SK-N-SH treated with all-trans-retinoic acid at 6 μM for 48 hours (cell line): ENCODE measurements at regions not wholly inside any gene's neighbourhood (a gene's known extent, or its start where the extent isn't known, plus 50 kb on each side); places are given as distances from the start of the nearest gene placed in this dataset.

ENCODE experiments used
- ATAC-seq: fragments of 200-7000 bp; cut with Tn5 transposase; 3 replicates; pipeline ENCODE4 v1.9.1; 2020; ENCODE audit warnings: mild to moderate bottlenecking, moderate library complexity
- ARNTL ChIP-seq: fragments of 450-650 bp; formaldehyde crosslinking; IDR thresholded peaks from 2 replicates; pipeline ENCODE4 v1.5.0; 2020; ENCODE audit warnings: low read depth, mild to moderate bottlenecking, moderate library complexity, borderline replicate concordance
- BACH2 ChIP-seq: fragments of 250-450 bp; sonication (Bioruptor Pico); IDR thresholded peaks from 2 replicates; pipeline ENCODE4 v1.9.0; 2021; ENCODE audit warnings: mild to moderate bottlenecking, borderline replicate concordance
- CSDC2 ChIP-seq: fragments of 250-450 bp; sonication (Bioruptor Pico); IDR thresholded peaks from 2 replicates; pipeline ENCODE4 v1.5.0; 2020; ENCODE audit warnings: mild to moderate bottlenecking, moderate library complexity
- ESRRG ChIP-seq: fragments of 250-450 bp; sonication (Bioruptor Pico); IDR thresholded peaks from 2 replicates; pipeline ENCODE4 v1.6.1; 2021; ENCODE audit warnings: mild to moderate bottlenecking
- GLIS3 ChIP-seq: fragments of 250-450 bp; sonication (Bioruptor Pico); IDR thresholded peaks from 2 replicates; pipeline ENCODE4 v1.5.0; 2020; ENCODE audit warnings: mild to moderate bottlenecking, moderate library complexity
- ISL1 ChIP-seq: fragments of 250-450 bp; sonication (Bioruptor Pico); IDR thresholded peaks from 2 replicates; pipeline ENCODE4 v2.1.2; 2022; ENCODE audit warnings: mild to moderate bottlenecking, moderate library complexity
- OSR1 ChIP-seq: fragments of 250-450 bp; sonication (Bioruptor Pico); IDR thresholded peaks from 2 replicates; pipeline ENCODE4 v1.8.0; 2022; ENCODE audit warnings: moderate library complexity, mild to moderate bottlenecking, inconsistent platforms
- PPARA ChIP-seq: fragments of 250-450 bp; sonication (Bioruptor Pico); IDR thresholded peaks from 2 replicates; pipeline ENCODE4 v1.5.0; 2020; ENCODE audit warnings: mild to moderate bottlenecking, borderline replicate concordance
- RARB ChIP-seq: fragments of 250-450 bp; sonication (Bioruptor Pico); IDR thresholded peaks from 2 replicates; pipeline ENCODE4 v1.8.0; 2021; ENCODE audit warnings: mild to moderate bottlenecking, moderate library complexity
- SNAI2 ChIP-seq: fragments of 250-450 bp; sonication (Bioruptor Pico); IDR thresholded peaks from 2 replicates; pipeline ENCODE4 v1.5.0; 2020; ENCODE audit warnings: mild to moderate bottlenecking, moderate library complexity
- TCF4 ChIP-seq: fragments of 250-450 bp; sonication (Bioruptor Pico); IDR thresholded peaks from 2 replicates; pipeline ENCODE4 v1.8.0; 2021; ENCODE audit warnings: mild to moderate bottlenecking, moderate library complexity, borderline replicate concordance
- TOX ChIP-seq: fragments of 250-450 bp; sonication (Bioruptor Pico); IDR thresholded peaks from 2 replicates; pipeline ENCODE4 v1.8.0; 2021; ENCODE audit warnings: mild to moderate bottlenecking, moderate library complexity, borderline replicate concordance
- ZC3H10 ChIP-seq: fragments of 250-450 bp; sonication (Bioruptor Pico); IDR thresholded peaks from 2 replicates; pipeline ENCODE4 v1.5.1; 2021; ENCODE audit warnings: mild to moderate bottlenecking, moderate library complexity
- ZFP3 ChIP-seq: fragments of 250-450 bp; sonication (Bioruptor Pico); IDR thresholded peaks from 2 replicates; pipeline ENCODE4 v1.5.0; 2020; ENCODE audit warnings: mild to moderate bottlenecking, moderate library complexity
- ZFP30 ChIP-seq: fragments of 450-650 bp; formaldehyde crosslinking; IDR thresholded peaks from 2 replicates; pipeline ENCODE4 v1.5.0; 2022; ENCODE audit warnings: mild to moderate bottlenecking, moderate library complexity
- ZNF70 ChIP-seq: fragments of 450-650 bp; formaldehyde crosslinking; IDR thresholded peaks from 2 replicates; pipeline ENCODE4 v1.5.0; 2020; ENCODE audit warnings: mild to moderate bottlenecking, moderate library complexity
- ZNF8 ChIP-seq: fragments of 450-650 bp; formaldehyde crosslinking; IDR thresholded peaks from 2 replicates; pipeline ENCODE4 v1.5.0; 2020; ENCODE audit warnings: mild to moderate bottlenecking, moderate library complexity
- TF ChIP-seq, protein P1 (sequence below): fragments of 250-450 bp; sonication (Bioruptor Pico); IDR thresholded peaks from 2 replicates; pipeline ENCODE4 v1.5.1; 2020; ENCODE audit warnings: low read depth, mild to moderate bottlenecking, moderate library complexity
- TF ChIP-seq, protein P2 (sequence below): fragments of 250-450 bp; sonication (Bioruptor Pico); IDR thresholded peaks from 2 replicates; pipeline ENCODE4 v1.8.0; 2020; ENCODE audit warnings: mild to moderate bottlenecking, moderate library complexity, borderline replicate concordance
- TF ChIP-seq, protein P3 (sequence below): fragments of 250-450 bp; sonication (Bioruptor Pico); IDR thresholded peaks from 2 replicates; pipeline ENCODE4 v1.5.0; 2020; ENCODE audit warnings: mild to moderate bottlenecking, moderate library complexity
- TF ChIP-seq, protein P4 (sequence below): fragments of 250-450 bp; sonication (Bioruptor Pico); IDR thresholded peaks from 2 replicates; pipeline ENCODE4 v1.8.0; 2021; ENCODE audit warnings: low read depth, mild to moderate bottlenecking, moderate library complexity, borderline replicate concordance

DNA sequence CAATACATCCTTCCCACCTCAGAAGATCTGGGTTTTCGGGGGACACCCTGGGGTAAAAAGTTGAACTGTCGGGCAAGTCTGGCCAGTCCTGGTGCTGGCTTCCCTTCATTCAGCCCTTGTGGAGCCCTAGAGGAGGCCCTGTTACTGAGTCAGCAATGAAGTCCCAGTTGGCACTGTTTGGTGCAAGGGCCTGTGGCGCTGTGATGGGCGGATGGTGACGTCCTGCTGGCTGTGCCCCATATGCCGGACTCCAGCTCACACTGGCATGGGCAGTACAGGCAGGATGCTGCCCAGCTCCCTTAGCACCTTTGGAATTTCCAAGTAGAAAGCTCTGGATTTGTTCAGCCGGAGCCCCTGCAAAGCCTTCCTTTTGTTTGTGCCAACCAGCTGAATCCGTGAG is 186.2 kb upstream of the PMEPA1 start:
- no peak for ATAC-seq

DNA sequence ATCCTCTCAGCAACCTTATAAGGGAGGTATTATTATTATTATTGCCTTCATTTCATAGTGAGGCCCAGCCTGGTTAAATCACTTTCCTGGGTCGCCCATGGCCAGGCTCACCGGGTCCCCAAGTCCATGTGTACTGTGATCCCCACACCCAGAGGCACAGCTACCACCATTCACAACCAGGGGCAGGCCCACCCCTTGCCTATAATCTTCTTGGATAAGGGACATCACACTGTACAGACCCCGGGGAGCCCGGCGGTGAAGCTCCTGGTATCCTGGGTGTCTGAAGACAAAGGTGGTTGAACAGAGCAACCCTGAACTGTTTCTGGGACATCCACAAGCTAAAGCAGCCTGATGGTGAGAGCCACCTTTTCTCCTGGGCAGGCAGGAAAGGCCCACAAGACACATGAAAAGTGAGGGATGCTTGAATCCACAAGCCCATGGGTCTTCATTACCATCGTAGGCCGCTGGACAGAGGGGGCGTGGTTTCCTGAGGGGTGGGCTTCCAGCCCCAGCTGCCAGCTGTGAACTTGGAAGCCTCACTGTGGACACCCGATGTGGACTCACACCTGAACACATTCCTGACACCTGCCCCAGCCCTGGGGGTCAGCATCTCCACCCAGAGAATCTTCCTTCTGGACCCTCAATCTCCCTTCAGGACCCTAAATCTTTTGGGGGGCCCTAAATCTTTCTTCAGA is 185.5 kb upstream of the PMEPA1 start:
- TF ChIP-seq PPARA (CRISPR knock-in tag) = no peak
- no peak for TF ChIP-seq BACH2 (CRISPR knock-in tag)
- TF ChIP-seq, protein P1, sequence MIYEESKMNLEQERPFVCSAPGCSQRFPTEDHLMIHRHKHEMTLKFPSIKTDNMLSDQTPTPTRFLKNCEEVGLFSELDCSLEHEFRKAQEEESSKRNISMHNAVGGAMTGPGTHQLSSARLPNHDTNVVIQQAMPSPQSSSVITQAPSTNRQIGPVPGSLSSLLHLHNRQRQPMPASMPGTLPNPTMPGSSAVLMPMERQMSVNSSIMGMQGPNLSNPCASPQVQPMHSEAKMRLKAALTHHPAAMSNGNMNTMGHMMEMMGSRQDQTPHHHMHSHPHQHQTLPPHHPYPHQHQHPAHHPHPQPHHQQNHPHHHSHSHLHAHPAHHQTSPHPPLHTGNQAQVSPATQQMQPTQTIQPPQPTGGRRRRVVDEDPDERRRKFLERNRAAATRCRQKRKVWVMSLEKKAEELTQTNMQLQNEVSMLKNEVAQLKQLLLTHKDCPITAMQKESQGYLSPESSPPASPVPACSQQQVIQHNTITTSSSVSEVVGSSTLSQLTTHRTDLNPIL (CRISPR knock-in tag) = no peak
- TF ChIP-seq ZNF8 = no peak
- no peak for TF ChIP-seq CSDC2 (CRISPR knock-in tag)
- no peak for TF ChIP-seq GLIS3
- TF ChIP-seq, protein P2, sequence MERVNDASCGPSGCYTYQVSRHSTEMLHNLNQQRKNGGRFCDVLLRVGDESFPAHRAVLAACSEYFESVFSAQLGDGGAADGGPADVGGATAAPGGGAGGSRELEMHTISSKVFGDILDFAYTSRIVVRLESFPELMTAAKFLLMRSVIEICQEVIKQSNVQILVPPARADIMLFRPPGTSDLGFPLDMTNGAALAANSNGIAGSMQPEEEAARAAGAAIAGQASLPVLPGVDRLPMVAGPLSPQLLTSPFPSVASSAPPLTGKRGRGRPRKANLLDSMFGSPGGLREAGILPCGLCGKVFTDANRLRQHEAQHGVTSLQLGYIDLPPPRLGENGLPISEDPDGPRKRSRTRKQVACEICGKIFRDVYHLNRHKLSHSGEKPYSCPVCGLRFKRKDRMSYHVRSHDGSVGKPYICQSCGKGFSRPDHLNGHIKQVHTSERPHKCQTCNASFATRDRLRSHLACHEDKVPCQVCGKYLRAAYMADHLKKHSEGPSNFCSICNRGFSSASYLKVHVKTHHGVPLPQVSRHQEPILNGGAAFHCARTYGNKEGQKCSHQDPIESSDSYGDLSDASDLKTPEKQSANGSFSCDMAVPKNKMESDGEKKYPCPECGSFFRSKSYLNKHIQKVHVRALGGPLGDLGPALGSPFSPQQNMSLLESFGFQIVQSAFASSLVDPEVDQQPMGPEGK (CRISPR knock-in tag) = no peak
- TF ChIP-seq TOX = no peak
- TF ChIP-seq ESRRG = no peak
- TF ChIP-seq, all 23 proteins: peak for 0
- no peak for ATAC-seq

More for the DNA sequence above, 186.2 kb upstream of the PMEPA1 start:
- TF ChIP-seq CSDC2 (CRISPR knock-in tag) = no peak
- TF ChIP-seq, protein P3, sequence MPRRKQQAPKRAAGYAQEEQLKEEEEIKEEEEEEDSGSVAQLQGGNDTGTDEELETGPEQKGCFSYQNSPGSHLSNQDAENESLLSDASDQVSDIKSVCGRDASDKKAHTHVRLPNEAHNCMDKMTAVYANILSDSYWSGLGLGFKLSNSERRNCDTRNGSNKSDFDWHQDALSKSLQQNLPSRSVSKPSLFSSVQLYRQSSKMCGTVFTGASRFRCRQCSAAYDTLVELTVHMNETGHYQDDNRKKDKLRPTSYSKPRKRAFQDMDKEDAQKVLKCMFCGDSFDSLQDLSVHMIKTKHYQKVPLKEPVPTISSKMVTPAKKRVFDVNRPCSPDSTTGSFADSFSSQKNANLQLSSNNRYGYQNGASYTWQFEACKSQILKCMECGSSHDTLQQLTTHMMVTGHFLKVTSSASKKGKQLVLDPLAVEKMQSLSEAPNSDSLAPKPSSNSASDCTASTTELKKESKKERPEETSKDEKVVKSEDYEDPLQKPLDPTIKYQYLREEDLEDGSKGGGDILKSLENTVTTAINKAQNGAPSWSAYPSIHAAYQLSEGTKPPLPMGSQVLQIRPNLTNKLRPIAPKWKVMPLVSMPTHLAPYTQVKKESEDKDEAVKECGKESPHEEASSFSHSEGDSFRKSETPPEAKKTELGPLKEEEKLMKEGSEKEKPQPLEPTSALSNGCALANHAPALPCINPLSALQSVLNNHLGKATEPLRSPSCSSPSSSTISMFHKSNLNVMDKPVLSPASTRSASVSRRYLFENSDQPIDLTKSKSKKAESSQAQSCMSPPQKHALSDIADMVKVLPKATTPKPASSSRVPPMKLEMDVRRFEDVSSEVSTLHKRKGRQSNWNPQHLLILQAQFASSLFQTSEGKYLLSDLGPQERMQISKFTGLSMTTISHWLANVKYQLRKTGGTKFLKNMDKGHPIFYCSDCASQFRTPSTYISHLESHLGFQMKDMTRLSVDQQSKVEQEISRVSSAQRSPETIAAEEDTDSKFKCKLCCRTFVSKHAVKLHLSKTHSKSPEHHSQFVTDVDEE (CRISPR knock-in tag) = no peak
- no peak for TF ChIP-seq ZFP30 (CRISPR knock-in tag)
- no peak for TF ChIP-seq ARNTL
- no peak for TF ChIP-seq ZC3H10 (CRISPR knock-in tag)
- TF ChIP-seq, protein P4, sequence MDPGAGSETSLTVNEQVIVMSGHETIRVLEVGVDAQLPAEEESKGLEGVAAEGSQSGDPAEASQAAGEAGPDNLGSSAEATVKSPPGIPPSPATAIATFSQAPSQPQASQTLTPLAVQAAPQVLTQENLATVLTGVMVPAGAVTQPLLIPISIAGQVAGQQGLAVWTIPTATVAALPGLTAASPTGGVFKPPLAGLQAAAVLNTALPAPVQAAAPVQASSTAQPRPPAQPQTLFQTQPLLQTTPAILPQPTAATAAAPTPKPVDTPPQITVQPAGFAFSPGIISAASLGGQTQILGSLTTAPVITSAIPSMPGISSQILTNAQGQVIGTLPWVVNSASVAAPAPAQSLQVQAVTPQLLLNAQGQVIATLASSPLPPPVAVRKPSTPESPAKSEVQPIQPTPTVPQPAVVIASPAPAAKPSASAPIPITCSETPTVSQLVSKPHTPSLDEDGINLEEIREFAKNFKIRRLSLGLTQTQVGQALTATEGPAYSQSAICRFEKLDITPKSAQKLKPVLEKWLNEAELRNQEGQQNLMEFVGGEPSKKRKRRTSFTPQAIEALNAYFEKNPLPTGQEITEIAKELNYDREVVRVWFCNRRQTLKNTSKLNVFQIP (CRISPR knock-in tag) = no peak
- TF ChIP-seq, protein P1 (CRISPR knock-in tag) = no peak
- no peak for TF ChIP-seq ZFP3 (CRISPR knock-in tag)
- TF ChIP-seq TOX = no peak
- TF ChIP-seq PPARA (CRISPR knock-in tag) = no peak
- TF ChIP-seq ZNF8 = no peak

DNA sequence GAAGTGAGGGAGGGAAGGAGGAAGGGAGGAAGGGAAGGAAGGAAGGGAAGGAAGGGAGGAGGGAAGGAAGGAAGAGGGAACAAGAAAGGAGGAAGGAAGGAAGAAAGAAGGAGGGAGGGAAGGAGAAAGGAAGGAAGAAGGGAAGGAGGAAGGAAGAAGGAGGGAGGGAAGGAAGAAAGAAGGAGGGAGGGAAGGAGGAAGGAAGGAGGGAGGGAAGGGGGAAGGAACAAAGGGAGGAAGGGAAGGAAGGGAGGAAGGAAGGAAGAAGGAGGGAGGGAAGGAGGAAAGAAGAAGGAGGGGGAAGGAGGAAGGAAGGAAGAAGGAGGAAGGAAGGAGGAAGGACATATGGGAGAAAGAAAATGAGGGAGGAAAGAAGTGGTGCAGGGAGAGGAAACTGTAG is 184.7 kb upstream of the PMEPA1 start:
- no peak for ATAC-seq
- TF ChIP-seq OSR1 (CRISPR knock-in tag) = no peak
- no peak for TF ChIP-seq ZNF70 (CRISPR knock-in tag)
- no peak for TF ChIP-seq TCF4 (CRISPR knock-in tag)
- no peak for TF ChIP-seq ZNF8
- no peak for TF ChIP-seq ZFP30 (CRISPR knock-in tag)
- TF ChIP-seq ZC3H10 (CRISPR knock-in tag) = no peak

DNA sequence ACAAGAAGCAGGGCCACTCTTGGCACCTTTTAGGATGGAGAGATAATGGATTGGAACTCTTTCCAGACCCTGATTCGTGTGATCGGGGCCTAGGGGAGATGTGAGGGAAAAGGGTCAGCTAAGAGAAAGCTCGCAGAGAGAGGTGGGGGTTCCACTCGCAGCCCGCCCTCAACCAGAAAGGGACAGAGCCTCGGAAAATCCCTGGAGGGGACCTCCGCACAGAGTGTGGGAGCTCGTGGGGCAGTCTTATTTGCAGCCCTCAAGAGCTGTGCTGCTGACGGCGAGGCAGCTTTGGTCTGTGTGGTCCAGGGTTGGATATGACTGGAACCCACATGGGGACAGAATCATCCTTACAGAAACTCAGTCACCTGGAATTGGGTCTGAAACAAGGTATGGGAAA is 184.3 kb upstream of the PMEPA1 start:
- ATAC-seq = no peak
- no peak for TF ChIP-seq GLIS3
- TF ChIP-seq BACH2 (CRISPR knock-in tag) = no peak
- no peak for TF ChIP-seq CSDC2 (CRISPR knock-in tag)
- no peak for TF ChIP-seq ZNF70 (CRISPR knock-in tag)
- TF ChIP-seq SNAI2 (CRISPR knock-in tag) = no peak
- TF ChIP-seq ISL1 (CRISPR knock-in tag) = no peak
- no peak for TF ChIP-seq ZFP30 (CRISPR knock-in tag)
- TF ChIP-seq, protein P2 (CRISPR knock-in tag) = no peak
- no peak for TF ChIP-seq RARB
